HFFc6 (cell line): ENCODE measurements at regions not wholly inside any gene's neighbourhood (a gene's known extent, or its start where the extent isn't known, plus 50 kb on each side); places are given as distances from the start of the nearest gene placed in this dataset.

ENCODE experiments used
- DNase-seq: peaks from one replicate; pipeline ENCODE4 v3.0.0-alpha.2; 2018
- H3K27ac Mint-ChIP-seq: 2 replicates; pipeline ENCODE4 v1.8.0; 2020; ENCODE audit warnings: mild to moderate bottlenecking, mixed read lengths
- H3K27me3 Mint-ChIP-seq: 2 replicates; pipeline ENCODE4 v1.8.0; 2021; ENCODE audit warnings: mild to moderate bottlenecking, moderate library complexity, mixed read lengths; ENCODE audit not compliant: insufficient read depth
- H3K36me3 Mint-ChIP-seq: 2 replicates; pipeline ENCODE4 v1.8.0; 2021; ENCODE audit warnings: low read depth, mixed read lengths
- H3K4me1 Mint-ChIP-seq: 2 replicates; pipeline ENCODE4 v1.8.0; 2020; ENCODE audit warnings: low read depth, mixed read lengths
- H3K4me3 Mint-ChIP-seq: 2 replicates; pipeline ENCODE4 v1.8.0; 2020; ENCODE audit warnings: mild to moderate bottlenecking, moderate library complexity, mixed read lengths
- H3K9me3 Mint-ChIP-seq: 2 replicates; pipeline ENCODE4 v1.8.0; 2020; ENCODE audit warnings: mild to moderate bottlenecking, mixed read lengths
- CTCF ChIP-seq: fragments of 200-600 bp; sonication (generic); IDR thresholded peaks from 2 replicates; pipeline ENCODE4 v1.5.0; 2021; ENCODE audit warnings: antibody characterized with exemption, mild to moderate bottlenecking

GRCh38 chrX:97968376-97969163 lies 1084.9 kb downstream of the RPA4 start:
- Mint-ChIP-seq H3K36me3 (no peaks in the 10 kb centered on the region), H3K9me3 (no peaks in the 10 kb centered on the region), H3K4me1 (peaks cover 14% of the 10 kb centered on the region), H3K27me3 (no peaks in the 10 kb centered on the region), H3K4me3 (no peak overlapping the region), H3K27ac (no peak overlapping the region)
- no peak for DNase-seq
- TF ChIP-seq CTCF: no peak

- Mint-ChIP-seq H3K4me1 (peaks cover 28% of the 10 kb centered on the region), H3K36me3 (no peaks in the 10 kb centered on the region), H3K9me3 (no peaks in the 10 kb centered on the region), H3K4me3 (peak overlapping the region; percentile 50), H3K27me3 (no peaks in the 10 kb centered on the region), H3K27ac (peak overlapping the region; percentile 24)
- DNase-seq: peak; percentile 24
- no peak for TF ChIP-seq CTCF
These were observed 1100.9 kb downstream of the RPA4 start for GRCh38 chrX:97984641-97985040.

GRCh38 chrX:97985096-97985495 lies 1101.4 kb downstream of the RPA4 start:
- DNase-seq: no peak
- Mint-ChIP-seq H3K27me3 (no peaks in the 10 kb centered on the region), H3K9me3 (no peaks in the 10 kb centered on the region), H3K36me3 (no peaks in the 10 kb centered on the region), H3K4me3 (peak overlapping the region; percentile 50), H3K27ac (peak overlapping the region; percentile 24; the same call in 1 of the 2 replicates), H3K4me1 (peaks cover 28% of the 10 kb centered on the region)
- no peak for TF ChIP-seq CTCF

- no peak for DNase-seq
- H3K36me3 Mint-ChIP-seq: no peaks in the 10 kb centered on the region
- H3K27me3 Mint-ChIP-seq: no peaks in the 10 kb centered on the region
- no peak for TF ChIP-seq CTCF
- H3K4me1 Mint-ChIP-seq: peaks cover 28% of the 10 kb centered on the region
- H3K4me3 Mint-ChIP-seq: no peak overlapping the region
- H3K9me3 Mint-ChIP-seq: peaks cover 7% of the 10 kb centered on the region; the same call in 1 of the 2 replicates
- no peak overlapping the region for H3K27ac Mint-ChIP-seq
These were observed 1104.3 kb downstream of the RPA4 start for GRCh38 chrX:97987979-97988378.

- DNase-seq: no peak
- Mint-ChIP-seq H3K4me1 (peaks cover 13% of the 10 kb centered on the region), H3K4me3 (0 out of 2 replicates have a peak overlapping the region, but pooled peaks have one; percentile 5), H3K9me3 (peaks cover 7% of the 10 kb centered on the region; the same call in 1 of the 2 replicates), H3K27ac (no peak overlapping the region), H3K36me3 (no peaks in the 10 kb centered on the region), H3K27me3 (no peaks in the 10 kb centered on the region; the same call in 1 of the 2 replicates)
- no peak for TF ChIP-seq CTCF
These were observed 1112.1 kb downstream of the RPA4 start for GRCh38 chrX:97995834-97996233.
